Loucy (cell line): ENCODE measurements at regions not wholly inside any gene's neighbourhood (a gene's known extent, or its start where the extent isn't known, plus 50 kb on each side); places are given as distances from the start of the nearest gene placed in this dataset.

Experiments
- H2AFZ ChIP-seq: fragments of 200-600 bp; sonication (generic); 2 replicates; pipeline ENCODE4 v1.6.0; 2016; ENCODE audit warnings: antibody characterized with exemption, mild to moderate bottlenecking, low read length, moderate library complexity
- H3F3A ChIP-seq: fragments of 200-600 bp; 2 replicates; pipeline ENCODE4 v1.6.0; 2016; ENCODE audit warnings: antibody characterized with exemption, low read depth, mild to moderate bottlenecking
- H3K27me3 ChIP-seq: fragments of 200-600 bp; sonication (generic); 2 replicates; pipeline ENCODE4 v1.6.1; 2014; ENCODE audit warnings: low read length, mild to moderate bottlenecking; ENCODE audit not compliant: insufficient read depth, poor library complexity, severe bottlenecking
- H3K36me3 ChIP-seq: fragments of 200-600 bp; sonication (generic); 2 replicates; pipeline ENCODE4 v1.6.1; 2016; ENCODE audit warnings: low read length; ENCODE audit not compliant: insufficient read depth
- H3K4me1 ChIP-seq: fragments of 200-600 bp; sonication (generic); 2 replicates; pipeline ENCODE4 v1.5.1; 2014; ENCODE audit warnings: low read length, mild to moderate bottlenecking; ENCODE audit not compliant: insufficient read depth, poor library complexity, severe bottlenecking
- H3K4me2 ChIP-seq: fragments of 200-600 bp; sonication (generic); 2 replicates; pipeline ENCODE4 v1.6.0; 2014; ENCODE audit warnings: antibody characterized with exemption, low read length, low read depth, mild to moderate bottlenecking; ENCODE audit not compliant: poor library complexity, severe bottlenecking
- H3K4me3 ChIP-seq: fragments of 200-600 bp; sonication (generic); 2 replicates; pipeline ENCODE4 v1.5.1; 2014; ENCODE audit warnings: low read length, mild to moderate bottlenecking, mixed read lengths; ENCODE audit not compliant: poor library complexity, severe bottlenecking
- H3K79me2 ChIP-seq: fragments of 200-600 bp; sonication (generic); 2 replicates; pipeline ENCODE4 v1.6.1; 2014; ENCODE audit warnings: low read length; ENCODE audit not compliant: insufficient read depth
- H3K9ac ChIP-seq: fragments of 200-600 bp; sonication (generic); 2 replicates; pipeline ENCODE4 v1.6.0; 2014; ENCODE audit warnings: mild to moderate bottlenecking, low read depth, low read length, moderate library complexity; ENCODE audit not compliant: poor library complexity, severe bottlenecking
- H3K9me2 ChIP-seq: fragments of 200-600 bp; sonication (generic); replicated peaks from 2 replicates; pipeline ENCODE4 v1.6.1; 2016; ENCODE audit warnings: low read depth, low read length, mixed read lengths
- H3K9me3 ChIP-seq: fragments of 200-600 bp; sonication (generic); 2 replicates; pipeline ENCODE4 v1.6.1; 2014; ENCODE audit warnings: mild to moderate bottlenecking, antibody characterized with exemption, low read length, low read depth; ENCODE audit not compliant: insufficient read depth
- H4K20me1 ChIP-seq: fragments of 200-600 bp; sonication (generic); 2 replicates; pipeline ENCODE4 v1.6.0; 2014; ENCODE audit warnings: antibody characterized with exemption, low read length, mild to moderate bottlenecking; ENCODE audit not compliant: insufficient read depth, poor library complexity, severe bottlenecking
- EZH2phosphoT487 ChIP-seq: fragments of 200-600 bp; IDR thresholded peaks from 2 replicates; pipeline ENCODE4 v1.6.1; 2018; ENCODE audit warnings: antibody characterized with exemption, mild to moderate bottlenecking, moderate library complexity, borderline replicate concordance
- TF ChIP-seq, protein P1 (sequence below): fragments of 200-600 bp; sonication (generic); conservative IDR thresholded peaks from 2 replicates; pipeline ENCODE4 v1.5.1; 2014; ENCODE audit warnings: mild to moderate bottlenecking, antibody characterized with exemption, low read length

DNA sequence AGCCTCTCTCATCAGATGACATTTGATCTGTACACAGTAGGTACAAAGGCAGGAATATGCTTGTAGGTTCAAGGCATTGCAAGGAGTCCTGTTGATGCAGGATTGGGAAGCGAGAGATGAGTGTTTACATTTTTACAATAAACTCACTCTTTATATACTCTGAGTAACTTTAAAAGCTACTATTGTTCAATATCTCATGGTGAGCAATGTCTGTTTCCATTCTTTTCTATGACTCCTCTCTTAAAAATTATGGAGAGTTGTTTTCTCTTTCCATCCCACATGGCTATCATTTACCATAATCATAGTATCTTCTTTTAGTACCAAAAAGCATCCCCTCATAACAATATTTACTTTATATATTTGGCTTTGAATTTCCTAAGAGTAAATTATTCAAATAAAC, 314.0 kb upstream of the CDIN1 start:
- no peaks in the 10 kb centered on the region for H3F3A ChIP-seq
- no peaks in the 10 kb centered on the region for H3K4me1 ChIP-seq
- H3K27me3 ChIP-seq, result no peaks in the 10 kb centered on the region
- no peak for TF ChIP-seq EZH2phosphoT487
- TF ChIP-seq, protein P1, sequence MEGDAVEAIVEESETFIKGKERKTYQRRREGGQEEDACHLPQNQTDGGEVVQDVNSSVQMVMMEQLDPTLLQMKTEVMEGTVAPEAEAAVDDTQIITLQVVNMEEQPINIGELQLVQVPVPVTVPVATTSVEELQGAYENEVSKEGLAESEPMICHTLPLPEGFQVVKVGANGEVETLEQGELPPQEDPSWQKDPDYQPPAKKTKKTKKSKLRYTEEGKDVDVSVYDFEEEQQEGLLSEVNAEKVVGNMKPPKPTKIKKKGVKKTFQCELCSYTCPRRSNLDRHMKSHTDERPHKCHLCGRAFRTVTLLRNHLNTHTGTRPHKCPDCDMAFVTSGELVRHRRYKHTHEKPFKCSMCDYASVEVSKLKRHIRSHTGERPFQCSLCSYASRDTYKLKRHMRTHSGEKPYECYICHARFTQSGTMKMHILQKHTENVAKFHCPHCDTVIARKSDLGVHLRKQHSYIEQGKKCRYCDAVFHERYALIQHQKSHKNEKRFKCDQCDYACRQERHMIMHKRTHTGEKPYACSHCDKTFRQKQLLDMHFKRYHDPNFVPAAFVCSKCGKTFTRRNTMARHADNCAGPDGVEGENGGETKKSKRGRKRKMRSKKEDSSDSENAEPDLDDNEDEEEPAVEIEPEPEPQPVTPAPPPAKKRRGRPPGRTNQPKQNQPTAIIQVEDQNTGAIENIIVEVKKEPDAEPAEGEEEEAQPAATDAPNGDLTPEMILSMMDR, result no peak
- no peaks in the 10 kb centered on the region for H3K9me3 ChIP-seq
- no peaks in the 10 kb centered on the region for H3K36me3 ChIP-seq
- no peaks in the 10 kb centered on the region for H3K9me2 ChIP-seq
- H3K79me2 ChIP-seq, result no peaks in the 10 kb centered on the region
- no peak overlapping the region for H3K9ac ChIP-seq
- H3K4me3 ChIP-seq, result no peak overlapping the region
- H3K4me2 ChIP-seq, result no peak overlapping the region
- no peaks in the 10 kb centered on the region for H4K20me1 ChIP-seq
- no peak overlapping the region for H2AFZ ChIP-seq

DNA sequence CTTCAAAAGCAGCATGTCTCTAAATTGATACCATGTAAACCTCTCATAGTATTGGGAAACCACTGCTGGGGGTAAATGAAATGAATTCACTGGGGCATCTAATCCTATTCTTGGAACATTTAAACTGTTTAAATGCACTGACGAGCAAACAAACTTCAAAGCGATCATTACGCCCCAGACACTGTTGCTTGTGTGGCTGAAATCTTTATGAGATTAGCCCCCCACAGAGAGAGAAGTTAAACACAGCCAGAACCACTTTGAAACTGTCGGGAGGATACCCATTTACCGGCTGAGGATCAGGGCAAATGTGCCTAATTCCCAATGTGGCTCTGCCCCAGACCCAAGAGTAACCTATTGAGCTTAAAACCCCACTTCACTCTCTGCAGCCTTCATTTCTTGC, 308.4 kb upstream of the CDIN1 start:
- Histone ChIP-seq H3K79me2 (no peaks in the 10 kb centered on the region), H3K4me2 (no peak overlapping the region), H3K27me3 (no peaks in the 10 kb centered on the region), H3K36me3 (no peaks in the 10 kb centered on the region), H4K20me1 (no peaks in the 10 kb centered on the region), H3F3A (no peaks in the 10 kb centered on the region), H3K9me3 (no peaks in the 10 kb centered on the region), H3K9ac (no peak overlapping the region), H2AFZ (no peak overlapping the region), H3K4me3 (no peak overlapping the region), H3K9me2 (no peaks in the 10 kb centered on the region), H3K4me1 (no peaks in the 10 kb centered on the region)
- TF ChIP-seq EZH2phosphoT487, result no peak
- TF ChIP-seq, protein P1, result no peak

DNA sequence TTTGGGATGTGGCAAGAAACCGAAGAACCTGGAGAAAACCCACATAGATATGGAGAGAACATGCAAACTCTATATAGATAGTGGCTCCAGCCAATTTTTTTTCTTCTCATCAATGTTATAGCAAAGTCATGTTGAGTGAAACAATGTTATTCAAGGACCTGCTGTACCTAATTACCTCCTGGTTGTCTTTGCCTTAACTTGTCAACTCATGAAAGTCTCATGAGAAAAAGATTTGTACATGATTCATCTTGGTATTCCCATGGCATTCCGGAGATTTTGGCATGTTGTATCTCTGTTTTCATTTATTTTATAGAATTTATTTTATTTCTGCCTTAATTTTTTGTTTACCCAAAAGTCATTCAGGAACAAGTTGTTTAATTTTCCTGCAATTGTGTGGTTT, 303.8 kb upstream of the CDIN1 start:
- Histone ChIP-seq H4K20me1 (no peaks in the 10 kb centered on the region), H3K9me2 (no peaks in the 10 kb centered on the region), H3K36me3 (no peaks in the 10 kb centered on the region), H3K4me2 (no peak overlapping the region), H3K4me1 (no peaks in the 10 kb centered on the region), H2AFZ (no peak overlapping the region), H3F3A (no peaks in the 10 kb centered on the region), H3K4me3 (no peak overlapping the region), H3K79me2 (no peaks in the 10 kb centered on the region), H3K9me3 (no peaks in the 10 kb centered on the region; the same call in 1 of the 2 replicates), H3K27me3 (no peaks in the 10 kb centered on the region), H3K9ac (no peak overlapping the region)
- TF ChIP-seq, protein P1, result no peak
- TF ChIP-seq EZH2phosphoT487, result no peak
